Osteoblast (primary cell): ENCODE measurements at regions not wholly inside any gene's neighbourhood (a gene's known extent, or its start where the extent isn't known, plus 50 kb on each side); places are given as distances from the start of the nearest gene placed in this dataset.

Experiments
- DNase-seq: peaks from one replicate; pipeline ENCODE4 v3.0.0; 2011; ENCODE audit warnings: low spot score, mixed read lengths; ENCODE audit not compliant: insufficient read length; ENCODE audit errors: missing footprints
- H2AFZ ChIP-seq: 2 replicates; pipeline ENCODE4 v1.6.0; 2011; ENCODE audit warnings: mild to moderate bottlenecking, low read length
- H3K27ac ChIP-seq: 2 replicates; pipeline ENCODE4 v1.5.1; 2011; ENCODE audit warnings: mild to moderate bottlenecking, low read depth, low read length, moderate library complexity
- H3K27me3 ChIP-seq: 2 replicates; pipeline ENCODE4 v1.6.0; 2012; ENCODE audit warnings: mild to moderate bottlenecking, control low read depth, inconsistent platforms, low read length, moderate library complexity; ENCODE audit not compliant: insufficient read depth
- H3K36me3 ChIP-seq: 2 replicates; pipeline ENCODE4 v1.5.1; 2011; ENCODE audit warnings: mild to moderate bottlenecking, low read length, control low read depth, moderate library complexity; ENCODE audit not compliant: insufficient read depth
- H3K4me1 ChIP-seq: 2 replicates; pipeline ENCODE4 v1.5.1; 2011; ENCODE audit warnings: mild to moderate bottlenecking, low read length, control low read depth, moderate library complexity; ENCODE audit not compliant: insufficient read depth
- H3K4me2 ChIP-seq: 2 replicates; pipeline ENCODE4 v1.6.0; 2011; ENCODE audit warnings: mild to moderate bottlenecking, low read length; ENCODE audit not compliant: insufficient read depth
- H3K4me3 ChIP-seq: fragments of 200-600 bp; sonication (generic); 3 replicates; pipeline ENCODE4 v1.5.1; 2012; ENCODE audit warnings: mild to moderate bottlenecking, low read length, inconsistent platforms; ENCODE audit not compliant: insufficient read depth
- H3K79me2 ChIP-seq: 2 replicates; pipeline ENCODE4 v1.6.0; 2012; ENCODE audit warnings: mild to moderate bottlenecking, low read length, control low read depth, inconsistent platforms; ENCODE audit not compliant: insufficient read depth
- H3K9me3 ChIP-seq: 2 replicates; pipeline ENCODE4 v1.5.1; 2011; ENCODE audit warnings: low read depth, low read length, control low read depth
- H4K20me1 ChIP-seq: 2 replicates; pipeline ENCODE4 v1.6.0; 2012; ENCODE audit warnings: mild to moderate bottlenecking, low read length, control low read depth; ENCODE audit not compliant: insufficient read depth
- TF ChIP-seq, protein P1 (sequence below): IDR thresholded peaks from 2 replicates; pipeline ENCODE4 v1.5.1; 2011; ENCODE audit warnings: mild to moderate bottlenecking, low read depth, low read length, moderate library complexity; ENCODE audit errors: extremely low read depth

DNA sequence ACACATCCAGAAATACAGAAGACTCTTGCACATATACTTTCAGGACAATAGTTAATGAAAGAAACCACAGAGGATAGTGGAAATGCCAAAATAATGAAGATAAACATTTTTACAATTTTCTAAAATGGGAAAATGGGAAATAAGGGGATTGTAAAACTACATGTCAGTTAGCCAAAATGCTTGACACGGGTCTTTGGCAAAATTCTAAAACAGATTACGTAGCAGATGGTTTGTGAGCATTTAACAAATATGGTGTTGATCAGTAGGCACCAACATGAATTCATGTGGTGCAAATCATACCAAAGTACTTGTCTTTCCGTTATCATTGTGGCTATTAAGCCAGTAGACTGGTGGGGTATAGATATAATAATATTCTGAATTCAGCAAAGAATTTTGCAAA is 348.5 kb upstream of the ROBO1 start:
- Histone ChIP-seq H4K20me1 (no peaks in the 10 kb centered on the region), H3K9me3 (no peaks in the 10 kb centered on the region), H2AFZ (no peak overlapping the region), H3K27me3 (no peaks in the 10 kb centered on the region), H3K4me2 (no peak overlapping the region), H3K27ac (no peak overlapping the region), H3K4me3 (no peak overlapping the region), H3K4me1 (no peaks in the 10 kb centered on the region), H3K36me3 (no peaks in the 10 kb centered on the region), H3K79me2 (no peaks in the 10 kb centered on the region)
- TF ChIP-seq, protein P1, sequence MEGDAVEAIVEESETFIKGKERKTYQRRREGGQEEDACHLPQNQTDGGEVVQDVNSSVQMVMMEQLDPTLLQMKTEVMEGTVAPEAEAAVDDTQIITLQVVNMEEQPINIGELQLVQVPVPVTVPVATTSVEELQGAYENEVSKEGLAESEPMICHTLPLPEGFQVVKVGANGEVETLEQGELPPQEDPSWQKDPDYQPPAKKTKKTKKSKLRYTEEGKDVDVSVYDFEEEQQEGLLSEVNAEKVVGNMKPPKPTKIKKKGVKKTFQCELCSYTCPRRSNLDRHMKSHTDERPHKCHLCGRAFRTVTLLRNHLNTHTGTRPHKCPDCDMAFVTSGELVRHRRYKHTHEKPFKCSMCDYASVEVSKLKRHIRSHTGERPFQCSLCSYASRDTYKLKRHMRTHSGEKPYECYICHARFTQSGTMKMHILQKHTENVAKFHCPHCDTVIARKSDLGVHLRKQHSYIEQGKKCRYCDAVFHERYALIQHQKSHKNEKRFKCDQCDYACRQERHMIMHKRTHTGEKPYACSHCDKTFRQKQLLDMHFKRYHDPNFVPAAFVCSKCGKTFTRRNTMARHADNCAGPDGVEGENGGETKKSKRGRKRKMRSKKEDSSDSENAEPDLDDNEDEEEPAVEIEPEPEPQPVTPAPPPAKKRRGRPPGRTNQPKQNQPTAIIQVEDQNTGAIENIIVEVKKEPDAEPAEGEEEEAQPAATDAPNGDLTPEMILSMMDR: no peak
- no peak for DNase-seq

DNA sequence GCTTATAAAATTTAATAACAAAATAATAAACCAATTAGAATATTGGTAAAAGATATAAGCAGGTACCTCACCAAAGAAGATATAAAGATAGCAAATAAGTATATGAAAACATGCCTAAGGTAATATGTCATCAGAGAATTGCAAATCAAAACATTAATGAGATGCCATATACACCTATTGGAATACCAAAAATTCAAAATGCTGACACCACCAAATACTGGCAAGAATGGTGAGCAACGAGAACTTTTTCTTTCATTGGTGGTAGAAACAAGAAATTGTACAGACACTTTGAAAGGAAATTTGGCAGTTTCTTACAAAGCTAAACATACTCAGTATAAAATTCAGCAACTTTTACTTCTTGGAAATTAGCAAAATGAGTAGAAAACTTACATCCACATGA is 346.9 kb upstream of the ROBO1 start:
- H2AFZ ChIP-seq: no peak overlapping the region
- H3K79me2 ChIP-seq: no peaks in the 10 kb centered on the region
- no peaks in the 10 kb centered on the region for H3K9me3 ChIP-seq
- H3K27me3 ChIP-seq: no peaks in the 10 kb centered on the region
- no peak for DNase-seq
- H3K36me3 ChIP-seq: no peaks in the 10 kb centered on the region
- H3K27ac ChIP-seq: no peak overlapping the region
- no peak overlapping the region for H3K4me2 ChIP-seq
- no peak overlapping the region for H3K4me3 ChIP-seq
- no peaks in the 10 kb centered on the region for H3K4me1 ChIP-seq
- TF ChIP-seq, protein P1: no peak
- H4K20me1 ChIP-seq: no peaks in the 10 kb centered on the region

GRCh38 chr3:80113331-80113730 is 345.5 kb upstream of the ROBO1 start:
- Histone ChIP-seq H3K27me3 (no peaks in the 10 kb centered on the region), H3K79me2 (no peaks in the 10 kb centered on the region), H3K36me3 (no peaks in the 10 kb centered on the region), H3K4me1 (no peaks in the 10 kb centered on the region), H3K4me2 (no peak overlapping the region), H2AFZ (no peak overlapping the region), H3K4me3 (no peak overlapping the region), H3K9me3 (no peaks in the 10 kb centered on the region), H4K20me1 (no peaks in the 10 kb centered on the region), H3K27ac (no peak overlapping the region)
- DNase-seq: no peak
- TF ChIP-seq, protein P1: no peak

GRCh38 chr3:80099559-80100066 is 331.8 kb upstream of the ROBO1 start:
- no peaks in the 10 kb centered on the region for H3K36me3 ChIP-seq
- TF ChIP-seq, protein P1: no peak
- H3K9me3 ChIP-seq: no peaks in the 10 kb centered on the region
- H2AFZ ChIP-seq: no peak overlapping the region
- H3K27ac ChIP-seq: no peak overlapping the region
- no peak overlapping the region for H3K4me3 ChIP-seq
- no peaks in the 10 kb centered on the region for H3K4me1 ChIP-seq
- H4K20me1 ChIP-seq: no peaks in the 10 kb centered on the region
- no peaks in the 10 kb centered on the region for H3K27me3 ChIP-seq
- H3K79me2 ChIP-seq: no peaks in the 10 kb centered on the region
- no peak for DNase-seq
- no peak overlapping the region for H3K4me2 ChIP-seq
